ENCODE measurements at regions not wholly inside any gene's neighbourhood (a gene's known extent, or its start where the extent isn't known, plus 50 kb on each side); places are given as distances from the start of the nearest gene placed in this dataset.

DNA sequence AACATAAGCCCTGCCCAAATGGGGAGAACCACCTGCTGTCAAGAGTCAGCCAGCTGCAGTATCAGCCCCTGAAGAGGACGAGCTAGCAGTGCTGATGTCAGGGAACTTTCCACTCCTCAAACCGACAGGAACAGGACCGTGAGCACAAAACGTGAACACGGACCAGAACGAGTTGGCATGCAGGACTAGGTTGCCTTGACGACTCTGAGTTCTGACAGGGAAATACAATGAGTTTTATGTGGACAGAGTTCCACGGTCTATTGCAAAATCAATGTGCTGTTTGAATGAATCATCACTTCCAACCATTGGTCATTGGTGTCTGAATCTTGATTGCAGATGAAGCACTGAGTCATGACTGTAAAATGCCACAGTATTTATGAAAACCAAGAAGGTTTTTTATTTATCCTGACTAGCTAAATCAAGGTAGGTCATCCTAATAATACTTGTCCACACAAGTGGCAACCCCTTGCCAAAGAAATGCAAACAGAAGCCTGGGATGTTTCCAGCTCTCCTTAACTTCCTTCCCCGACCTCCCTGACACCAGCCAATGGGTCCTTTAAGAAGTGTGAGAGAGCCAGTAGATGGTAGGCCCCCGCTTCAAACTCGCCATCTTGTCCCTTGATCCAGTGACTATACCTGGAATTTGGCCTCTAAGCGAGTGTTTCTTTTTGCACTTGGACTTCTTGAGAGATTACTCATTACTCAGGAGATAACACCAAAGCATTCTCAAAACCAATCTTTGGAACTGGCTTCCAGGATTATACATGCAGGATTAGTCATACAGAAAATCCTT lies 119.6 kb downstream of the ASB7 start:
- no peak for TF ChIP-seq EZH2phosphoT487 (IDR thresholded peaks at IDR 0.05; ENCODE audit: borderline replicate concordance)
- TF ChIP-seq, protein P1, sequence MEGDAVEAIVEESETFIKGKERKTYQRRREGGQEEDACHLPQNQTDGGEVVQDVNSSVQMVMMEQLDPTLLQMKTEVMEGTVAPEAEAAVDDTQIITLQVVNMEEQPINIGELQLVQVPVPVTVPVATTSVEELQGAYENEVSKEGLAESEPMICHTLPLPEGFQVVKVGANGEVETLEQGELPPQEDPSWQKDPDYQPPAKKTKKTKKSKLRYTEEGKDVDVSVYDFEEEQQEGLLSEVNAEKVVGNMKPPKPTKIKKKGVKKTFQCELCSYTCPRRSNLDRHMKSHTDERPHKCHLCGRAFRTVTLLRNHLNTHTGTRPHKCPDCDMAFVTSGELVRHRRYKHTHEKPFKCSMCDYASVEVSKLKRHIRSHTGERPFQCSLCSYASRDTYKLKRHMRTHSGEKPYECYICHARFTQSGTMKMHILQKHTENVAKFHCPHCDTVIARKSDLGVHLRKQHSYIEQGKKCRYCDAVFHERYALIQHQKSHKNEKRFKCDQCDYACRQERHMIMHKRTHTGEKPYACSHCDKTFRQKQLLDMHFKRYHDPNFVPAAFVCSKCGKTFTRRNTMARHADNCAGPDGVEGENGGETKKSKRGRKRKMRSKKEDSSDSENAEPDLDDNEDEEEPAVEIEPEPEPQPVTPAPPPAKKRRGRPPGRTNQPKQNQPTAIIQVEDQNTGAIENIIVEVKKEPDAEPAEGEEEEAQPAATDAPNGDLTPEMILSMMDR (conservative IDR thresholded peaks at IDR 0.05; ENCODE audit: low read length) = no peak
- Histone ChIP-seq H4K20me1 (ENCODE audit: insufficient read depth, low read length, poor library complexity, severe bottlenecking) (no peaks in the 10 kb centered on the region), H3F3A (ENCODE audit: low read depth) (no peaks in the 10 kb centered on the region), H3K36me3 (ENCODE audit: insufficient read depth, low read length) (no peaks in the 10 kb centered on the region), H3K4me3 (ENCODE audit: low read length, poor library complexity, severe bottlenecking) (no peak overlapping the region), H3K9me3 (ENCODE audit: insufficient read depth, low read depth, low read length) (no peaks in the 10 kb centered on the region), H3K9me2 (replicated peaks; ENCODE audit: low read depth, low read length) (no peaks in the 10 kb centered on the region), H3K4me2 (ENCODE audit: low read depth, low read length, poor library complexity, severe bottlenecking) (no peak overlapping the region), H3K27me3 (ENCODE audit: insufficient read depth, low read length, poor library complexity, severe bottlenecking) (no peaks in the 10 kb centered on the region), H3K4me1 (ENCODE audit: insufficient read depth, low read length, poor library complexity, severe bottlenecking) (no peaks in the 10 kb centered on the region), H3K79me2 (ENCODE audit: insufficient read depth, low read length) (no peaks in the 10 kb centered on the region), H2AFZ (ENCODE audit: low read length) (no peak overlapping the region), H3K9ac (ENCODE audit: low read depth, low read length, poor library complexity, severe bottlenecking) (no peak overlapping the region)

DNA sequence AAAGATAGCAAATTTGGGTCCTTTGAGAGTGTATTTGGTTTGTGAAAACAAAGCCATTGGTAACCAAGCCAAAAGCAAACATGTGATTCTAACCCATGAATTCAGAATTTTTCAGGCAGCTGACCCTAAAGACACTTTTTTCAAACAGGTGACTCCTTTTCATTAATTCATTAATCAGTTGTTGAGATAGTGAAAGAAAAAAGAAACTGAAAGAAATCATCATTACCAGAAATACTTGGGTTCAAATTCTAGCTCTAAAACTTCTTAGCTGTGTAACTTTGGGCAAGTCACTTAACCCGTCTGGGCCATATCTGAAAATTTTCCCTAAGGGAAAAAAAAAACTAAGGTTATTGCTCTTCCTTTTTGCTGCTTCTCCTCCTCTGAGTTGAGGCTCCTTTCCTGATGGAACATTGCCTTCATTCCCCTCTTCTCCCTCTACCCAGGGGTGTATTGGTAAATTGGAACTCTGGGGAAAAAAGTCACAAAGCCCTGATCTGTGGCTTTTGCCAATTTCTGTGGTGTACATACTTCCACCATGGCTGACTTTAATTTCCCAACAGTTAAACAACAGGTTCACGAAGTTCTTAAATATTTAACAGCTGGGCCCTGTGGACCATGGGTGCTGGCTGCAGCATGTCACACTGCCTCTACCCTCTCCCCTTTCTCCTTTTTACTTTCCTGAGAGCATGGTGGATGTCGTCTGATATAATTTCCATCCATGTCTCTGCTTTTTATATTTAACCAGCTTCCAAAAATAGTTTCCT lies 120.3 kb downstream of the ASB7 start:
- Histone ChIP-seq H3K4me3 (ENCODE audit: low read length, poor library complexity, severe bottlenecking) (no peak overlapping the region), H3K79me2 (ENCODE audit: insufficient read depth, low read length) (no peaks in the 10 kb centered on the region), H3K9me2 (replicated peaks; ENCODE audit: low read depth, low read length) (no peaks in the 10 kb centered on the region), H2AFZ (ENCODE audit: low read length) (no peak overlapping the region), H3K4me1 (ENCODE audit: insufficient read depth, low read length, poor library complexity, severe bottlenecking) (no peaks in the 10 kb centered on the region), H3K27me3 (ENCODE audit: insufficient read depth, low read length, poor library complexity, severe bottlenecking) (no peaks in the 10 kb centered on the region), H3K36me3 (ENCODE audit: insufficient read depth, low read length) (no peaks in the 10 kb centered on the region), H3K9ac (ENCODE audit: low read depth, low read length, poor library complexity, severe bottlenecking) (no peak overlapping the region), H3K9me3 (ENCODE audit: insufficient read depth, low read depth, low read length) (no peaks in the 10 kb centered on the region), H3K4me2 (ENCODE audit: low read depth, low read length, poor library complexity, severe bottlenecking) (no peak overlapping the region), H4K20me1 (ENCODE audit: insufficient read depth, low read length, poor library complexity, severe bottlenecking) (no peaks in the 10 kb centered on the region), H3F3A (ENCODE audit: low read depth) (no peaks in the 10 kb centered on the region)
- TF ChIP-seq EZH2phosphoT487 (IDR thresholded peaks at IDR 0.05; ENCODE audit: borderline replicate concordance) = no peak
- TF ChIP-seq, protein P1 (conservative IDR thresholded peaks at IDR 0.05; ENCODE audit: low read length) = no peak

DNA sequence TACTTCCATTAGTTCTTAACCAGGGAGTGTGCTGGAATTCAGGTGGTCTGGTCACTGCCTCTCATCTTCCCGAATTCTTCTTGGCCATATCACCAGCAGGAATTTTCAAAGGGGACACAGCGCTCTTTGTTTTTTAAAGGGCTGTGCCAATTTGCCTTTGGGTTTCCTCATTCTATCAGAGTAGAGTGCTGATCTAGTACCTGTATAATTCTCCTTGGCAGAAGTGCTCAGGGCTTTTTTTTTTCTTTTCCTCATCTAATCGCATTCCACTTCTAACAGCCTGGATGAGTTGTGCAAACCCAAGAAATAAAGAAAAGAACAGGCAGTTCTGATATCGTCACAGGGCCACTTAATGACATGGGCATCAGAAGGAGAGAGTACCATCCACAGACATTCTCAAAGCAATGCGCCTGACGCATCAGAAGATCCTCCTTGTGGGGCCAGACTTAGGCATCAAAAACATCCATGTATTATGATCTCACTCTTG lies 121.0 kb downstream of the ASB7 start:
- Histone ChIP-seq H3K4me1 (ENCODE audit: insufficient read depth, low read length, poor library complexity, severe bottlenecking) (peaks cover 6% of the 10 kb centered on the region), H3K79me2 (ENCODE audit: insufficient read depth, low read length) (no peaks in the 10 kb centered on the region), H2AFZ (ENCODE audit: low read length) (no peak overlapping the region), H3F3A (ENCODE audit: low read depth) (no peaks in the 10 kb centered on the region), H3K27me3 (ENCODE audit: insufficient read depth, low read length, poor library complexity, severe bottlenecking) (no peaks in the 10 kb centered on the region), H3K4me2 (ENCODE audit: low read depth, low read length, poor library complexity, severe bottlenecking) (no peak overlapping the region), H4K20me1 (ENCODE audit: insufficient read depth, low read length, poor library complexity, severe bottlenecking) (no peaks in the 10 kb centered on the region), H3K4me3 (ENCODE audit: low read length, poor library complexity, severe bottlenecking) (no peak overlapping the region), H3K9me2 (replicated peaks; ENCODE audit: low read depth, low read length) (no peaks in the 10 kb centered on the region), H3K9me3 (ENCODE audit: insufficient read depth, low read depth, low read length) (no peaks in the 10 kb centered on the region), H3K36me3 (ENCODE audit: insufficient read depth, low read length) (no peaks in the 10 kb centered on the region), H3K9ac (ENCODE audit: low read depth, low read length, poor library complexity, severe bottlenecking) (no peak overlapping the region)
- no peak for TF ChIP-seq EZH2phosphoT487 (IDR thresholded peaks at IDR 0.05; ENCODE audit: borderline replicate concordance)
- TF ChIP-seq, protein P1 (conservative IDR thresholded peaks at IDR 0.05; ENCODE audit: low read length) = no peak
